ENCODE measurements at regions not wholly inside any gene's neighbourhood (a gene's known extent, or its start where the extent isn't known, plus 50 kb on each side); places are given as distances from the start of the nearest gene placed in this dataset.

- H3K4me3 ChIP-seq (ENCODE audit: low read depth, low read length) = peak overlapping the region; percentile 78
- peak; percentile 84 for DNase-seq (ENCODE audit: low read depth)
- TF ChIP-seq, protein P1, sequence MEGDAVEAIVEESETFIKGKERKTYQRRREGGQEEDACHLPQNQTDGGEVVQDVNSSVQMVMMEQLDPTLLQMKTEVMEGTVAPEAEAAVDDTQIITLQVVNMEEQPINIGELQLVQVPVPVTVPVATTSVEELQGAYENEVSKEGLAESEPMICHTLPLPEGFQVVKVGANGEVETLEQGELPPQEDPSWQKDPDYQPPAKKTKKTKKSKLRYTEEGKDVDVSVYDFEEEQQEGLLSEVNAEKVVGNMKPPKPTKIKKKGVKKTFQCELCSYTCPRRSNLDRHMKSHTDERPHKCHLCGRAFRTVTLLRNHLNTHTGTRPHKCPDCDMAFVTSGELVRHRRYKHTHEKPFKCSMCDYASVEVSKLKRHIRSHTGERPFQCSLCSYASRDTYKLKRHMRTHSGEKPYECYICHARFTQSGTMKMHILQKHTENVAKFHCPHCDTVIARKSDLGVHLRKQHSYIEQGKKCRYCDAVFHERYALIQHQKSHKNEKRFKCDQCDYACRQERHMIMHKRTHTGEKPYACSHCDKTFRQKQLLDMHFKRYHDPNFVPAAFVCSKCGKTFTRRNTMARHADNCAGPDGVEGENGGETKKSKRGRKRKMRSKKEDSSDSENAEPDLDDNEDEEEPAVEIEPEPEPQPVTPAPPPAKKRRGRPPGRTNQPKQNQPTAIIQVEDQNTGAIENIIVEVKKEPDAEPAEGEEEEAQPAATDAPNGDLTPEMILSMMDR (IDR thresholded peaks at IDR 0.05; ENCODE audit: insufficient read depth, low read depth, low read length, missing control alignments) = no peak
These were observed 336.3 kb downstream of the TMEM121 start for GRCh38 chr14:105862581-105863239.

DNA sequence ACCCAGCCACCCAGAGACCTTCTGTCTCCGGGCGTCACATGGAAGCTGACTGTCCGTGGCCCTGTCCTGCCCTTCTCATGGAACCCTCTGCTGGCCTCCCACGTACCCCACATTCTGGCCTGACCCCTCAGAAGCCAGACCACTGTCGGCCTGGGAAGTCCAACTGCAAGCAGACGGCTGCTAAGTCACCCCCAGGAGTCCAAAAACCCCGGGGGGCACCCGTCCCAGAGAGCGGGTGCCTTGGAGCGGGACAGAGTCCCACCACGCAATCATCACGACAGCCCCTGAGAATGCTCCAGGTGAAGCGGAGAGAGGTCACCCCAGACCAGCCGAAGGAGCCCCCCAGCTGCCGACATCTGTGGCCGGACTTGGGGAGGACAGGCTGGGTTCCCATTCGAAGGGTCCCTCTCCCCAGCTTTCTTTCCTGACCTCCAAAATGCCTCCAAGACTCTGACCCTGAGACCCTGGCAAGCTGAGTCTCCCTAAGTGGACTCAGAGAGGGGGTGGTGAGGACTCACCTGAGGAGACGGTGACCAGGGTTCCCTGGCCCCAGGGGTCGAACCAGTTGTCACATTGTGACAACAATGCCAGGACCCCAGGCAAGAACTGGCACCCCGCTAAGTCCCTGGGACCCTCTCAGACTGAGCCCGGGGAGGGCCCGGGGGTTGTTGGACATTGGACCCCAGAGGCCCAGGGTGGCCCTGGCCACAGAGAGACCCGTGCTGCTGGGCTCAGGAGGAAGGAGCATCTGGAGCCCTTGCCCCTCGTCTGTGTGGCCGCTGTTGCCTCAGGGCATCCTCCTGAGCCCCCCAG, 337.1 kb downstream of the TMEM121 start:
- peak; percentile 57 for DNase-seq (ENCODE audit: low read depth)
- H3K4me3 ChIP-seq (ENCODE audit: low read depth, low read length) = peak overlapping the region; percentile 78
- TF ChIP-seq, protein P1 (IDR thresholded peaks at IDR 0.05; ENCODE audit: insufficient read depth, low read depth, low read length, missing control alignments) = no peak

- H3K4me3 ChIP-seq (ENCODE audit: low read depth, low read length) = peak overlapping the region; percentile 78
- TF ChIP-seq, protein P1 (IDR thresholded peaks at IDR 0.05; ENCODE audit: insufficient read depth, low read depth, low read length, missing control alignments) = no peak
- peak; percentile 52 for DNase-seq (ENCODE audit: low read depth)
These were observed 337.7 kb downstream of the TMEM121 start for GRCh38 chr14:105864116-105864515.

- DNase-seq (ENCODE audit: low read depth) = no peak
- TF ChIP-seq, protein P1 (IDR thresholded peaks at IDR 0.05; ENCODE audit: insufficient read depth, low read depth, low read length, missing control alignments) = no peak
- H3K4me3 ChIP-seq (ENCODE audit: low read depth, low read length) = peak overlapping the region; percentile 78
These were observed 338.4 kb downstream of the TMEM121 start for GRCh38 chr14:105864651-105865265.

- TF ChIP-seq, protein P1 (IDR thresholded peaks at IDR 0.05; ENCODE audit: insufficient read depth, low read depth, low read length, missing control alignments) = no peak
- H3K4me3 ChIP-seq (ENCODE audit: low read depth, low read length) = no peak overlapping the region
- no peak for DNase-seq (ENCODE audit: low read depth)
These were observed 339.0 kb downstream of the TMEM121 start for GRCh38 chr14:105865266-105865903.

- TF ChIP-seq, protein P1 (IDR thresholded peaks at IDR 0.05; ENCODE audit: insufficient read depth, low read depth, low read length, missing control alignments) = no peak
- DNase-seq (ENCODE audit: low read depth) = no peak
These were observed 339.8 kb downstream of the TMEM121 start for GRCh38 chr14:105865904-105866840.

More at GRCh38 chr14:105865904-105866840, 339.8 kb downstream of the TMEM121 start:
- no peak overlapping the region for H3K4me3 ChIP-seq (ENCODE audit: low read depth, low read length)
